GM23248 (cell line): ENCODE measurements at regions not wholly inside any gene's neighbourhood (a gene's known extent, or its start where the extent isn't known, plus 50 kb on each side); places are given as distances from the start of the nearest gene placed in this dataset.

ENCODE experiments used
- DNase-seq: peaks from one replicate; pipeline ENCODE4 v3.0.0-alpha.2; 2015
- H2AFZ ChIP-seq: fragments of 200-600 bp; sonication (generic); 2 replicates; pipeline ENCODE4 v1.6.1; 2016; ENCODE audit warnings: antibody characterized with exemption
- H3F3A ChIP-seq: fragments of 200-600 bp; sonication (generic); 2 replicates; pipeline ENCODE4 v1.6.1; 2016; ENCODE audit warnings: mild to moderate bottlenecking, antibody characterized with exemption, mixed run types; ENCODE audit not compliant: insufficient read depth
- H3K27ac ChIP-seq: fragments of 200-600 bp; sonication (generic); 2 replicates; pipeline ENCODE4 v1.5.1; 2016; ENCODE audit warnings: mild to moderate bottlenecking
- H3K27me3 ChIP-seq: fragments of 200-600 bp; sonication (generic); replicated peaks from 2 replicates; pipeline ENCODE4 v1.6.1; 2016; ENCODE audit warnings: mild to moderate bottlenecking; ENCODE audit not compliant: insufficient read depth
- H3K36me3 ChIP-seq: fragments of 200-600 bp; sonication (generic); 2 replicates; pipeline ENCODE4 v1.6.1; 2016; ENCODE audit warnings: low read depth, mild to moderate bottlenecking
- H3K4me1 ChIP-seq: fragments of 200-600 bp; sonication (generic); 2 replicates; pipeline ENCODE4 v1.6.1; 2016; ENCODE audit warnings: mild to moderate bottlenecking; ENCODE audit not compliant: insufficient read depth
- H3K4me2 ChIP-seq: fragments of 200-600 bp; sonication (generic); one replicate; pipeline ENCODE4 v1.6.1; 2016; ENCODE audit warnings: mild to moderate bottlenecking; ENCODE audit not compliant: unreplicated experiment
- H3K4me3 ChIP-seq: fragments of 200-600 bp; sonication (generic); 2 replicates; pipeline ENCODE4 v1.5.1; 2016; ENCODE audit warnings: mild to moderate bottlenecking
- H3K79me2 ChIP-seq: fragments of 200-600 bp; sonication (generic); 2 replicates; pipeline ENCODE4 v1.6.1; 2016; ENCODE audit warnings: mild to moderate bottlenecking; ENCODE audit not compliant: insufficient read depth
- H3K9ac ChIP-seq: fragments of 200-600 bp; sonication (generic); 2 replicates; pipeline ENCODE4 v1.6.1; 2016; ENCODE audit warnings: mild to moderate bottlenecking
- H3K9me2 ChIP-seq: fragments of 200-600 bp; sonication (generic); 2 replicates; pipeline ENCODE4 v1.6.1; 2016; ENCODE audit warnings: mixed run types, mild to moderate bottlenecking, moderate library complexity; ENCODE audit not compliant: insufficient read depth
- H3K9me3 ChIP-seq: fragments of 200-600 bp; sonication (generic); one replicate; pipeline ENCODE4 v1.6.1; 2017; ENCODE audit warnings: low read depth
- H4K20me1 ChIP-seq: fragments of 200-600 bp; sonication (generic); 2 replicates; pipeline ENCODE4 v1.6.0; 2016; ENCODE audit not compliant: insufficient read depth
- EZH2 ChIP-seq: fragments of 200-600 bp; sonication (generic); IDR thresholded peaks from 2 replicates; pipeline ENCODE4 v1.6.1; 2018; ENCODE audit warnings: antibody characterized with exemption, mild to moderate bottlenecking; ENCODE audit not compliant: insufficient read depth, poor library complexity, severe bottlenecking
- EZH2phosphoT487 ChIP-seq: fragments of 200-600 bp; sonication (generic); IDR thresholded peaks from 2 replicates; pipeline ENCODE4 v1.6.1; 2018; ENCODE audit warnings: antibody characterized with exemption, moderate library complexity, mild to moderate bottlenecking, low read depth; ENCODE audit not compliant: insufficient read depth
- whole genome bisulfite sequencing, 2 experiments: methylation state at CpG; one replicate each; pipeline ENCODE4 v1.1.6; 2015 to 2017; ENCODE audit warnings: low lambda C conversion rate in 2 of 2, low coverage in 1 of 2; ENCODE audit errors: missing lambda C conversion rate in 2 of 2; 5-methylcytosine and 5-hydroxymethylcytosine counted together
- in situ Hi-C: fragments of 300-500 bp; cut with MboI; formaldehyde crosslinking; loops from 2 replicates; pipeline ENCODE4 v1.15.0; 2020

- Histone ChIP-seq H3K4me1 (no peaks in the 10 kb centered on the region), H3K9me3 (no peaks in the 10 kb centered on the region), H3K9me2 (no peaks in the 10 kb centered on the region; the same call in 1 of the 2 replicates), H3F3A (no peaks in the 10 kb centered on the region), H3K27ac (no peak overlapping the region), H3K36me3 (no peaks in the 10 kb centered on the region), H3K27me3 (no peaks in the 10 kb centered on the region), H2AFZ (no peak overlapping the region), H3K4me3 (no peak overlapping the region), H3K79me2 (no peaks in the 10 kb centered on the region), H3K4me2 (no peak overlapping the region), H3K9ac (no peak overlapping the region), H4K20me1 (no peaks in the 10 kb centered on the region)
- TF ChIP-seq EZH2 = no peak
- no peak for TF ChIP-seq EZH2phosphoT487
- WGBS, 2 experiments = 61 to 69% methylated on average over 2 of the region's 2 CpGs
- in situ Hi-C loops = no loop called here
- no peak for DNase-seq
These were observed 85.7 kb upstream of the NTRK2 start for GRCh38 chr9:84583866-84584265.

GRCh38 chr9:84586662-84587061, 82.9 kb upstream of the NTRK2 start:
- TF ChIP-seq EZH2phosphoT487 (no peak), EZH2 (no peak)
- H3K9ac ChIP-seq = no peak overlapping the region
- in situ Hi-C loops = no loop called here

DNA sequence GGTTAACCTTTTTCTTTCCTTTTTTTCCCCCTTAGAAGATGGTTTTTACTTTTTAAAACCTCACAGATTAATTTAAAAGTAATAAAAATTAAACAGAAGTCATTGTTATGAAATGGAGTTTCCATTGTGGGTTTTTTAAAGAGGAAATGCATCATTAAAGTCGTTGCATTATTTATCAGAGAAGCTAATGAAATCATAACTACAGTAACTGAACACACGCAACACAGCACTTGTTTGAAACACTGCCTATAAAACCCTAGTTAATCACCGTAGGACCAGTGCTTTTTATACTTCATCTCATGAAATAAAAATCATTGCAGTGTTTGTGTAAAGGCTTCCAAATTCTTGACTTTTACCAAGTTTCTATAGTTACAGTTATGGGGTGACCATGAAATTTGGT, 82.4 kb upstream of the NTRK2 start:
- 50 to 54% methylated on average over 3 of the region's 3 CpGs for WGBS, 2 experiments

More at GRCh38 chr9:84586662-84587061, 82.9 kb upstream of the NTRK2 start:
- Histone ChIP-seq H3K9me3 (no peaks in the 10 kb centered on the region), H3F3A (no peaks in the 10 kb centered on the region), H3K79me2 (no peaks in the 10 kb centered on the region), H3K4me1 (no peaks in the 10 kb centered on the region), H2AFZ (no peak overlapping the region), H3K36me3 (no peaks in the 10 kb centered on the region), H4K20me1 (no peaks in the 10 kb centered on the region), H3K9me2 (no peaks in the 10 kb centered on the region), H3K4me3 (no peak overlapping the region), H3K4me2 (no peak overlapping the region), H3K27ac (no peak overlapping the region), H3K27me3 (no peaks in the 10 kb centered on the region)
- no peak for DNase-seq
- WGBS, 2 experiments = 12 to 23% methylated on average over 3 of the region's 3 CpGs

DNA sequence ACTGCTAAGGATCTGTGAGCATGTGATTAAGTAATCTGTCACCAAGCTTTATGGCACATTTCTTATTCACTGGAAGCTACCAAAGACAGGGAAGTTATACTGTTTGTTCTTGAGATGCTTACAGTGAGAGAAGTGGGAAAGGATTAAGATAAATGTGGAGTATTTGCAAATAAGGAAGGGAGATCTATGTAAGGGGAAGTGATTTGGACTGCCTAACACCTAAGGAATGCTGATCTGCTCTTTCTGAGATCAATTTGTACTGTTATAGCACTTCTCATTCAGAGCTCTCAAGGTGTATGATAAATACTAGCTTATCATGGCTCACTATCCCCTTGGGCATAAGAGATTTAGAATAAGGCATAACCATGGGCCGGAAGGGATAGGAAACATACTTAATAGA, 80.0 kb upstream of the NTRK2 start:
- WGBS, 2 experiments = 45 to 65% methylated on average over 1 of the region's 1 CpG

More for the DNA sequence above, 82.4 kb upstream of the NTRK2 start:
- Histone ChIP-seq H3K4me2 (no peak overlapping the region), H3K9ac (no peak overlapping the region), H3K4me3 (no peak overlapping the region), H3K79me2 (no peaks in the 10 kb centered on the region), H3K27ac (no peak overlapping the region), H3F3A (no peaks in the 10 kb centered on the region), H3K27me3 (no peaks in the 10 kb centered on the region), H3K9me2 (no peaks in the 10 kb centered on the region), H3K4me1 (no peaks in the 10 kb centered on the region), H2AFZ (no peak overlapping the region), H4K20me1 (no peaks in the 10 kb centered on the region), H3K36me3 (no peaks in the 10 kb centered on the region), H3K9me3 (no peaks in the 10 kb centered on the region)
- no peak for DNase-seq
- in situ Hi-C loops = no loop called here
- TF ChIP-seq EZH2phosphoT487 = no peak
- no peak for TF ChIP-seq EZH2

DNA sequence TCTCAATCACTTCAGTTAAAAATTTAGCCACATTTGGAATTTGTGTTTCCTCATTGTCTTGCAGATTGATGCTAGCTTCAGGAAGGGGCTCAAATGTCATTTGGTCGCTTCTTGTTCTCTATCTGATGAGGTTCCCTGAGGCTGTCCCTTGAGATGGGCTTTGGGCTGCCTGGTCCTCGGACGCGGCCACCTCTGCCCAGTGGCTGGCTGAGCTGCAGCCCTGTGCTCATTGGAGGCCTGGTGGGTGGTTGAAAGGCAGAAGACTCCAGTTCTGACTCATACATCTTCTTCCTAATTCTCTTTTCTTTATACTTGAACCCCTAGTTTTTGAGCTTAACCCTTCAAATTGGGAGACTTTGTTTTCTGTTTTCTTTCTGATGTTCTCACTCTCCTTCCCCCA, 78.8 kb upstream of the NTRK2 start:
- in situ Hi-C loops = no loop called here
- no peaks in the 10 kb centered on the region for H3F3A ChIP-seq
- no peak for DNase-seq
- 55 to 66% methylated on average over 4 of the region's 4 CpGs for WGBS, 2 experiments
- no peaks in the 10 kb centered on the region for H3K9me3 ChIP-seq
- no peaks in the 10 kb centered on the region for H3K4me1 ChIP-seq
- H3K36me3 ChIP-seq = no peaks in the 10 kb centered on the region
- no peak overlapping the region for H3K4me3 ChIP-seq
- H3K9me2 ChIP-seq = no peaks in the 10 kb centered on the region
- no peaks in the 10 kb centered on the region for H3K79me2 ChIP-seq
- H3K27ac ChIP-seq = no peak overlapping the region
- H3K9ac ChIP-seq = no peak overlapping the region
- H3K27me3 ChIP-seq = no peaks in the 10 kb centered on the region
- no peak overlapping the region for H3K4me2 ChIP-seq
- no peaks in the 10 kb centered on the region for H4K20me1 ChIP-seq
- no peak for TF ChIP-seq EZH2phosphoT487
- no peak for TF ChIP-seq EZH2
- H2AFZ ChIP-seq = no peak overlapping the region

More for the DNA sequence above, 80.0 kb upstream of the NTRK2 start:
- DNase-seq = no peak
- Histone ChIP-seq H3K9me2 (no peaks in the 10 kb centered on the region), H3K36me3 (no peaks in the 10 kb centered on the region), H3K27ac (no peak overlapping the region), H3K79me2 (no peaks in the 10 kb centered on the region), H2AFZ (no peak overlapping the region), H4K20me1 (no peaks in the 10 kb centered on the region), H3K9me3 (no peaks in the 10 kb centered on the region), H3K4me3 (no peak overlapping the region), H3K4me1 (no peaks in the 10 kb centered on the region), H3K4me2 (no peak overlapping the region), H3K27me3 (no peaks in the 10 kb centered on the region), H3F3A (no peaks in the 10 kb centered on the region), H3K9ac (no peak overlapping the region)
- in situ Hi-C loops = no loop called here
- TF ChIP-seq EZH2phosphoT487 (no peak), EZH2 (no peak)
